HG03439 (cell line): ENCODE measurements at regions not wholly inside any gene's neighbourhood (a gene's known extent, or its start where the extent isn't known, plus 50 kb on each side); places are given as distances from the start of the nearest gene placed in this dataset.

ENCODE experiments used
- ATAC-seq: cut with Tn5 transposase; IDR thresholded peaks from one replicate; pipeline ENCODE4 v1.9.1; 2021; ENCODE audit warnings: mild to moderate bottlenecking, moderate library complexity; ENCODE audit not compliant: unreplicated experiment

GRCh38 chr20:24077145-24077544, 88.6 kb upstream of the GGTLC1 start:
- ATAC-seq, result no peak

- ATAC-seq, result no peak
Measured at GRCh38 chr20:24070679-24071078, 82.1 kb upstream of the GGTLC1 start.

- no peak for ATAC-seq
Measured at GRCh38 chr20:24066076-24066700, 77.6 kb upstream of the GGTLC1 start.

GRCh38 chr20:24064915-24065314, 76.3 kb upstream of the GGTLC1 start:
- ATAC-seq, result no peak

GRCh38 chr20:24064092-24064491, 75.5 kb upstream of the GGTLC1 start:
- no peak for ATAC-seq

- no peak for ATAC-seq
Measured at GRCh38 chr20:24063100-24063499, 74.5 kb upstream of the GGTLC1 start.

- ATAC-seq, result no peak
Measured at GRCh38 chr20:24060851-24061590, 72.4 kb upstream of the GGTLC1 start.

GRCh38 chr20:24059174-24059573, 70.6 kb upstream of the GGTLC1 start:
- ATAC-seq, result no peak

GRCh38 chr20:24056491-24056890, 67.9 kb upstream of the GGTLC1 start:
- no peak for ATAC-seq

- ATAC-seq, result no peak
Measured at GRCh38 chr20:24052599-24053275, 64.2 kb upstream of the GGTLC1 start.

GRCh38 chr20:24051160-24051559, 62.6 kb upstream of the GGTLC1 start:
- ATAC-seq, result no peak

GRCh38 chr20:24050119-24050518, 61.5 kb upstream of the GGTLC1 start:
- ATAC-seq, result no peak

- no peak for ATAC-seq
Measured at GRCh38 chr20:24049081-24049480, 60.5 kb upstream of the GGTLC1 start.

- no peak for ATAC-seq
Measured at GRCh38 chr20:24048024-24048611, 59.5 kb upstream of the GGTLC1 start.

- no peak for ATAC-seq
Measured at GRCh38 chr20:24046888-24047287, 58.3 kb upstream of the GGTLC1 start.

- no peak for ATAC-seq
Measured at GRCh38 chr20:24045621-24046318, 57.2 kb upstream of the GGTLC1 start.

GRCh38 chr20:24043294-24043693, 54.7 kb upstream of the GGTLC1 start:
- no peak for ATAC-seq

GRCh38 chr20:24042646-24043045, 54.1 kb upstream of the GGTLC1 start:
- no peak for ATAC-seq

GRCh38 chr20:24040896-24041459, 52.4 kb upstream of the GGTLC1 start:
- ATAC-seq, result no peak

GRCh38 chr20:24039196-24039595, 50.6 kb upstream of the GGTLC1 start:
- no peak for ATAC-seq
